HepG2 (cell line): ENCODE measurements at regions not wholly inside any gene's neighbourhood (a gene's known extent, or its start where the extent isn't known, plus 50 kb on each side); places are given as distances from the start of the nearest gene placed in this dataset.

ENCODE experiments used
- ARNTL ChIP-seq: sonication (generic); formaldehyde crosslinking; IDR thresholded peaks from 2 replicates; pipeline ENCODE4 v1.4.0; 2020; ENCODE audit warnings: mild to moderate bottlenecking, missing genetic modification reagents
- ERF ChIP-seq: IDR thresholded peaks from 2 replicates; pipeline ENCODE4 v1.6.1; 2018; ENCODE audit warnings: missing biosample characterization, missing genetic modification reagents
- FOSL1 ChIP-seq: sonication (generic); formaldehyde crosslinking; IDR thresholded peaks from 2 replicates; pipeline ENCODE4 v1.9.0; 2021; ENCODE audit warnings: missing genetic modification reagents, borderline replicate concordance
- FOXK1 ChIP-seq: sonication (generic); formaldehyde crosslinking; IDR thresholded peaks from 2 replicates; pipeline ENCODE4 v1.4.0; 2020; ENCODE audit warnings: low read depth, missing genetic modification reagents, borderline replicate concordance
- HOXA5 ChIP-seq: sonication (generic); formaldehyde crosslinking; IDR thresholded peaks from 2 replicates; pipeline ENCODE4 v1.4.0; 2020; ENCODE audit warnings: missing genetic modification reagents
- IRF2 ChIP-seq: IDR thresholded peaks from 2 replicates; pipeline ENCODE4 v1.6.1; 2018; ENCODE audit warnings: missing genetic modification reagents, missing compliant biosample characterization
- MAFF ChIP-seq: IDR thresholded peaks from 2 replicates; pipeline ENCODE4 v1.6.1; 2011; ENCODE audit warnings: low read depth, low read length, improper control_type of control experiment
- MEF2D ChIP-seq: sonication (generic); formaldehyde crosslinking; IDR thresholded peaks from 2 replicates; pipeline ENCODE4 v1.5.1; 2020; ENCODE audit warnings: mild to moderate bottlenecking, missing genetic modification reagents
- NCOA2 ChIP-seq: sonication (generic); formaldehyde crosslinking; IDR thresholded peaks from 2 replicates; pipeline ENCODE4 v1.8.0; 2022; ENCODE audit warnings: inconsistent platforms
- ZNF501 ChIP-seq: sonication (generic); formaldehyde crosslinking; IDR thresholded peaks from 2 replicates; pipeline ENCODE4 v1.5.1; 2020; ENCODE audit warnings: mild to moderate bottlenecking, moderate library complexity, missing genetic modification reagents
- ZNF839 ChIP-seq: sonication (generic); formaldehyde crosslinking; IDR thresholded peaks from 2 replicates; pipeline ENCODE4 v1.4.0; 2020; ENCODE audit warnings: missing genetic modification reagents, mild to moderate bottlenecking, borderline replicate concordance
- TF ChIP-seq, protein P1 (sequence below): sonication (generic); formaldehyde crosslinking; IDR thresholded peaks from 2 replicates; pipeline ENCODE4 v1.4.0; 2020; ENCODE audit warnings: mild to moderate bottlenecking, missing genetic modification reagents, borderline replicate concordance
- TF ChIP-seq, protein P2 (sequence below): sonication (generic); formaldehyde crosslinking; IDR thresholded peaks from 2 replicates; pipeline ENCODE4 v1.4.0; 2020; ENCODE audit warnings: missing genetic modification reagents
- TF ChIP-seq, protein P3 (sequence below): fragments of 450-650 bp; IDR thresholded peaks from 2 replicates; pipeline ENCODE4 v1.6.1; 2016
- TF ChIP-seq, protein P4 (sequence below): IDR thresholded peaks from 2 replicates; pipeline ENCODE4 v1.6.1; 2012; ENCODE audit warnings: low read depth, low read length, improper control_type of control experiment
- TF ChIP-seq, protein P5 (sequence below): sonication (generic); formaldehyde crosslinking; IDR thresholded peaks from 2 replicates; pipeline ENCODE4 v1.4.0; 2020; ENCODE audit warnings: missing genetic modification reagents

DNA sequence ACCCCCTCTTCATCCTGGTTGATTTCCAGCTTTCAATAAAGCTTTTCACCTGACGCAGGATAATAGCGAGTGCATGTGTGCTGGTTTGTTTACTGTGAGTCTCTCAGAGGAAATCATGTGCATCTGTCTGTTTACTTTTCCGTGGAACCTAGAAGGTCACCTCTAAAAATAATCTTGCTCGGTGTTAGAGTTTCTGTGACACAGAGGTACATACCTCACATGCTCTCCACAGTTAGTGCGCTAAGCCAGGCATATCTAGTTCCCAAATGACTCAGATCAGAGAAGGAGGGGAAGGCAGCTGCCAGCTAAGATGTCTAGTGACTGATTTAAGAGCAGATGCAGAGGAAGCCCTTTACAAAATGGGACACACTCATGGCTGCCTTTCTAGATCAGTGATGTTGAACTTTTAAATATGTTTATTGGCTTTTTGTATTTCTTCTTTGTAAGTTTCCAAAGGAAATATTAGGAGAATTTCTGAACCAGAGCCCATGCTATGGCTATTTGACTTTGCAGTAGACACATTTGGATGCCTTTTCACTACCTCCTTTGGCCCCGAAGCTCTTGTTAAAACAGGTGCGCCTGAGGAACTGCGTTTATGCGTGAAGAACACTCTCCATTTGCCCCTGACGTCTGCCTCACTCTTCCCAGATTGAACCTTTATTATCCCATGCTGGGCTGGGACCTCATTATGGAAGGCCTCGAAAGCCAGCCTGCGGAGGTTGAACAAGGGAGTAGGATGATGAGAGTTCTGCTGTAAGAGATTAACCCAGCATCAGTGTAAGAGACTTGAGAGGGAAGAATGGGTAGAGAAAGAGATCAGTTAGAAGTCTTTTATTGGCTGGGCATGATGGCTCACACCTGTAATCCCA is 145.6 kb downstream of the FAM161A start (continued):
- TF ChIP-seq, protein P1, sequence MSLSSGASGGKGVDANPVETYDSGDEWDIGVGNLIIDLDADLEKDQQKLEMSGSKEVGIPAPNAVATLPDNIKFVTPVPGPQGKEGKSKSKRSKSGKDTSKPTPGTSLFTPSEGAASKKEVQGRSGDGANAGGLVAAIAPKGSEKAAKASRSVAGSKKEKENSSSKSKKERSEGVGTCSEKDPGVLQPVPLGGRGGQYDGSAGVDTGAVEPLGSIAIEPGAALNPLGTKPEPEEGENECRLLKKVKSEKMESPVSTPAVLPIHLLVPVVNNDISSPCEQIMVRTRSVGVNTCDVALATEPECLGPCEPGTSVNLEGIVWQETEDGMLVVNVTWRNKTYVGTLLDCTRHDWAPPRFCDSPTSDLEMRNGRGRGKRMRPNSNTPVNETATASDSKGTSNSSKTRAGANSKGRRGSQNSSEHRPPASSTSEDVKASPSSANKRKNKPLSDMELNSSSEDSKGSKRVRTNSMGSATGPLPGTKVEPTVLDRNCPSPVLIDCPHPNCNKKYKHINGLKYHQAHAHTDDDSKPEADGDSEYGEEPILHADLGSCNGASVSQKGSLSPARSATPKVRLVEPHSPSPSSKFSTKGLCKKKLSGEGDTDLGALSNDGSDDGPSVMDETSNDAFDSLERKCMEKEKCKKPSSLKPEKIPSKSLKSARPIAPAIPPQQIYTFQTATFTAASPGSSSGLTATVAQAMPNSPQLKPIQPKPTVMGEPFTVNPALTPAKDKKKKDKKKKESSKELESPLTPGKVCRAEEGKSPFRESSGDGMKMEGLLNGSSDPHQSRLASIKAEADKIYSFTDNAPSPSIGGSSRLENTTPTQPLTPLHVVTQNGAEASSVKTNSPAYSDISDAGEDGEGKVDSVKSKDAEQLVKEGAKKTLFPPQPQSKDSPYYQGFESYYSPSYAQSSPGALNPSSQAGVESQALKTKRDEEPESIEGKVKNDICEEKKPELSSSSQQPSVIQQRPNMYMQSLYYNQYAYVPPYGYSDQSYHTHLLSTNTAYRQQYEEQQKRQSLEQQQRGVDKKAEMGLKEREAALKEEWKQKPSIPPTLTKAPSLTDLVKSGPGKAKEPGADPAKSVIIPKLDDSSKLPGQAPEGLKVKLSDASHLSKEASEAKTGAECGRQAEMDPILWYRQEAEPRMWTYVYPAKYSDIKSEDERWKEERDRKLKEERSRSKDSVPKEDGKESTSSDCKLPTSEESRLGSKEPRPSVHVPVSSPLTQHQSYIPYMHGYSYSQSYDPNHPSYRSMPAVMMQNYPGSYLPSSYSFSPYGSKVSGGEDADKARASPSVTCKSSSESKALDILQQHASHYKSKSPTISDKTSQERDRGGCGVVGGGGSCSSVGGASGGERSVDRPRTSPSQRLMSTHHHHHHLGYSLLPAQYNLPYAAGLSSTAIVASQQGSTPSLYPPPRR (CRISPR knock-in tag) = 0 out of 2 replicates have a peak, but pooled peaks have one; percentile 14
- TF ChIP-seq, protein P2, sequence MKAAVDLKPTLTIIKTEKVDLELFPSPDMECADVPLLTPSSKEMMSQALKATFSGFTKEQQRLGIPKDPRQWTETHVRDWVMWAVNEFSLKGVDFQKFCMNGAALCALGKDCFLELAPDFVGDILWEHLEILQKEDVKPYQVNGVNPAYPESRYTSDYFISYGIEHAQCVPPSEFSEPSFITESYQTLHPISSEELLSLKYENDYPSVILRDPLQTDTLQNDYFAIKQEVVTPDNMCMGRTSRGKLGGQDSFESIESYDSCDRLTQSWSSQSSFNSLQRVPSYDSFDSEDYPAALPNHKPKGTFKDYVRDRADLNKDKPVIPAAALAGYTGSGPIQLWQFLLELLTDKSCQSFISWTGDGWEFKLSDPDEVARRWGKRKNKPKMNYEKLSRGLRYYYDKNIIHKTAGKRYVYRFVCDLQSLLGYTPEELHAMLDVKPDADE (CRISPR knock-in tag) = no peak
- TF ChIP-seq ARNTL (CRISPR knock-in tag) (0 out of 2 replicates have a peak, but pooled peaks have one; percentile 22), HOXA5 (peak; percentile 55; the same call in 1 of the 2 replicates), ZNF839 (no peak), NCOA2 (CRISPR knock-in tag) (peak; percentile 35; the same call in 1 of the 2 replicates), FOXK1 (CRISPR knock-in tag) (peak; percentile 18; the same call in 1 of the 2 replicates), IRF2 (CRISPR knock-in tag) (0 out of 2 replicates have a peak, but pooled peaks have one; percentile 43), ERF (CRISPR knock-in tag) (peak; percentile 36; the same call in 1 of the 2 replicates), ZNF501 (peak; percentile 51), MAFF (peak; percentile 34; the same call in 1 of the 2 replicates), MEF2D (CRISPR knock-in tag) (peak; percentile 99), FOSL1 (0 out of 2 replicates have a peak, but pooled peaks have one; percentile 22)
- TF ChIP-seq, protein P3, sequence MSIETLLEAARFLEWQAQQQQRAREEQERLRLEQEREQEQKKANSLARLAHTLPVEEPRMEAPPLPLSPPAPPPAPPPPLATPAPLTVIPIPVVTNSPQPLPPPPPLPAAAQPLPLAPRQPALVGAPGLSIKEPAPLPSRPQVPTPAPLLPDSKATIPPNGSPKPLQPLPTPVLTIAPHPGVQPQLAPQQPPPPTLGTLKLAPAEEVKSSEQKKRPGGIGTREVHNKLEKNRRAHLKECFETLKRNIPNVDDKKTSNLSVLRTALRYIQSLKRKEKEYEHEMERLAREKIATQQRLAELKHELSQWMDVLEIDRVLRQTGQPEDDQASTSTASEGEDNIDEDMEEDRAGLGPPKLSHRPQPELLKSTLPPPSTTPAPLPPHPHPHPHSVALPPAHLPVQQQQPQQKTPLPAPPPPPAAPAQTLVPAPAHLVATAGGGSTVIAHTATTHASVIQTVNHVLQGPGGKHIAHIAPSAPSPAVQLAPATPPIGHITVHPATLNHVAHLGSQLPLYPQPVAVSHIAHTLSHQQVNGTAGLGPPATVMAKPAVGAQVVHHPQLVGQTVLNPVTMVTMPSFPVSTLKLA = peak; percentile 22; the same call in 1 of the 2 replicates
- TF ChIP-seq, protein P4, sequence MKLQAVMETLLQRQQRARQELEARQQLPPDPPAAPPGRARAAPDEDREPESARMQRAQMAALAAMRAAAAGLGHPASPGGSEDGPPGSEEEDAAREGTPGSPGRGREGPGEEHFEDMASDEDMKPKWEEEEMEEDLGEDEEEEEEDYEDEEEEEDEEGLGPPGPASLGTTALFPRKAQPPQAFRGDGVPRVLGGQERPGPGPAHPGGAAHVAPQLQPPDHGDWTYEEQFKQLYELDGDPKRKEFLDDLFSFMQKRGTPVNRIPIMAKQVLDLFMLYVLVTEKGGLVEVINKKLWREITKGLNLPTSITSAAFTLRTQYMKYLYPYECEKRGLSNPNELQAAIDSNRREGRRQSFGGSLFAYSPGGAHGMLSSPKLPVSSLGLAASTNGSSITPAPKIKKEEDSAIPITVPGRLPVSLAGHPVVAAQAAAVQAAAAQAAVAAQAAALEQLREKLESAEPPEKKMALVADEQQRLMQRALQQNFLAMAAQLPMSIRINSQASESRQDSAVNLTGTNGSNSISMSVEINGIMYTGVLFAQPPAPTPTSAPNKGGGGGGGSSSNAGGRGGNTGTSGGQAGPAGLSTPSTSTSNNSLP = peak; percentile 37; the same call in 1 of the 2 replicates
- TF ChIP-seq, protein P5, sequence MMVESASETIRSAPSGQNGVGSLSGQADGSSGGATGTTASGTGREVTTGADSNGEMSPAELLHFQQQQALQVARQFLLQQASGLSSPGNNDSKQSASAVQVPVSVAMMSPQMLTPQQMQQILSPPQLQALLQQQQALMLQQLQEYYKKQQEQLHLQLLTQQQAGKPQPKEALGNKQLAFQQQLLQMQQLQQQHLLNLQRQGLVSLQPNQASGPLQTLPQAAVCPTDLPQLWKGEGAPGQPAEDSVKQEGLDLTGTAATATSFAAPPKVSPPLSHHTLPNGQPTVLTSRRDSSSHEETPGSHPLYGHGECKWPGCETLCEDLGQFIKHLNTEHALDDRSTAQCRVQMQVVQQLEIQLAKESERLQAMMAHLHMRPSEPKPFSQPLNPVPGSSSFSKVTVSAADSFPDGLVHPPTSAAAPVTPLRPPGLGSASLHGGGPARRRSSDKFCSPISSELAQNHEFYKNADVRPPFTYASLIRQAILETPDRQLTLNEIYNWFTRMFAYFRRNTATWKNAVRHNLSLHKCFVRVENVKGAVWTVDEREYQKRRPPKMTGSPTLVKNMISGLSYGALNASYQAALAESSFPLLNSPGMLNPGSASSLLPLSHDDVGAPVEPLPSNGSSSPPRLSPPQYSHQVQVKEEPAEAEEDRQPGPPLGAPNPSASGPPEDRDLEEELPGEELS (CRISPR knock-in tag) = peak; percentile 83
